ENCODE measurements at regions not wholly inside any gene's neighbourhood (a gene's known extent, or its start where the extent isn't known, plus 50 kb on each side); places are given as distances from the start of the nearest gene placed in this dataset.

DNA sequence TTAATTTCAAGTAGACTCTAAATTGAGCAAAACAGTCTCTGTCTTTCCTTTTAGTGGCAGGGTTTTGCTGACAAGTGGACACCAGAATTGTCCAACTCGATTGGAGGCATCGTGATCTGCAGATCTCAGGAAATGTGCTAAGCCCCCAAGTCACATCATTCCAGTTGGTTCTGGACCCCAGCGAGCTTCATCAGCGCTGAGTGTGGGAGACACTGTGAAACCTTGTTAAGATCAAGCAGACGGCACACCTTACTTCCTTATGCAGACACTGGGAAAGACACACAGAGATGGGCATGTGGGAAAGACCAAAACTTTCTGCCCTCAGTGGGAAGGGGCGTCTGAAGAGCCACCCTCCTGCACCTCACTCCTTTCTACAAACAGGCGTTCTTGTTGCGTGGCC is 440.8 kb downstream of the GLRX3 start:
- Mint-ChIP-seq H3K4me3 (no peak overlapping the region), H3K27me3 (ENCODE audit: low read depth) (peaks cover 5% of the 10 kb centered on the region), H3K9me3 (no peaks in the 10 kb centered on the region), H3K4me1 (ENCODE audit: low read depth) (no peaks in the 10 kb centered on the region), H3K36me3 (ENCODE audit: insufficient read depth) (no peaks in the 10 kb centered on the region)
- no peak for DNase-seq
- ATAC-seq, result no peak

DNA sequence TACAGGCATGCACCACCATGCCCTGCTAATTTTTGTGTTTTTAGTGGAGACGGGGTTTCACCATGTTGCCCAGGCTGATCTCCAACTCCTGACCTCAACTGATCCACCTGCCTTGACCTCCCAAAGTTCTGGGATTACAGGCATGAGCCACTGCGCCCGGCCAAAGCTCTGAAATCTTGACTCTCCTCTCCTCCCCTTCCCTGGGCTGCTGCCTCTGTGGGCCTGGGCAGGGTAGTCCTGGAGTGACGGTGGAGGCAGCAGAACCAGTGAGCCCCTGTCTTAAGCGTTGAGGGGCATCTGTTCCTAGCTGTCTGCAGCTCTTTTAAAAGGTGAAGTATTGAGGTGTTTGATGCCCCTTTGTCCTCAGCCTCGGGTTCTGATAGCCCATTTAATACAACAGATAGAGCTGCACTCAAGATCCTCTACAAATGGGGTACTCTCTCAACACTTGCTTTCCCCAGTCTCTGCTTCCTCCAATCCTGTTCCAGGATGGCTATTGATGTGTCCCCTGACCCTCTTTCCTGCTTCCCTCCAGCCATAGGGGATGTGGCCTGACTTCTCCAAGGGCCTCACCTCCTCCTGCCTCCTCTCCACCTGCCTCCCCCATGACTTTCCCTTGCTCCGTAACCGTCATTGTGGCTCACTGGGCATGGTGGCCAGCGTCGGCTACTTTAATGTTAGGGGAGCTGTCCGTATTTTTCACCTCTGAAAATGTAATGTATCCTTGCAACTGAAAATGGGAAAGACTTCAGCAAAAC is 442.5 kb downstream of the GLRX3 start:
- H3K4me1 Mint-ChIP-seq (ENCODE audit: low read depth), result no peaks in the 10 kb centered on the region
- H3K27me3 Mint-ChIP-seq (ENCODE audit: low read depth), result peaks cover 5% of the 10 kb centered on the region
- no peak for DNase-seq
- no peaks in the 10 kb centered on the region for H3K36me3 Mint-ChIP-seq (ENCODE audit: insufficient read depth)
- H3K4me3 Mint-ChIP-seq, result no peak overlapping the region
- ATAC-seq, result no peak
- no peaks in the 10 kb centered on the region for H3K9me3 Mint-ChIP-seq

DNA sequence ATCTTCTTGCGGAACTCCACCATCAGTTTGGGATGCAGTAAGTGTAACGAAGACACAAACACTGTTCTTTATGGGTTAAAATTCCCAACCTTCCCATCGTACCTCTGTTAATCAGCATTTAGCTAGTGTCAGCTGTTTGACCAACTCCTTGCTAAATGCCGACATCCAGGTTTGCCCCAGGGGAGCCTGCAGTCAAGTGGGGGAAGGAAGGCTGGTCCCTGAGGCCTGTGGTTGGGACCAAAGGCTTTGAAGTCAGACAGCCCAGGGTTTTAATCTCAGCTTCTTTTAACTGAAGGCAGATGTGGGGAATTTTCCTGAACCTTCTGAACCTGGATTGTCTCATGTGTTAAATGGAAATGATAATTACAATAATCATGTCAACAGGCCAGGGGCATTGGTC is 443.7 kb downstream of the GLRX3 start:
- Mint-ChIP-seq H3K9me3 (no peaks in the 10 kb centered on the region), H3K36me3 (ENCODE audit: insufficient read depth) (no peaks in the 10 kb centered on the region), H3K4me3 (no peak overlapping the region), H3K27me3 (ENCODE audit: low read depth) (peaks cover 5% of the 10 kb centered on the region), H3K4me1 (ENCODE audit: low read depth) (no peaks in the 10 kb centered on the region)
- DNase-seq (no peak), ATAC-seq (no peak)

DNA sequence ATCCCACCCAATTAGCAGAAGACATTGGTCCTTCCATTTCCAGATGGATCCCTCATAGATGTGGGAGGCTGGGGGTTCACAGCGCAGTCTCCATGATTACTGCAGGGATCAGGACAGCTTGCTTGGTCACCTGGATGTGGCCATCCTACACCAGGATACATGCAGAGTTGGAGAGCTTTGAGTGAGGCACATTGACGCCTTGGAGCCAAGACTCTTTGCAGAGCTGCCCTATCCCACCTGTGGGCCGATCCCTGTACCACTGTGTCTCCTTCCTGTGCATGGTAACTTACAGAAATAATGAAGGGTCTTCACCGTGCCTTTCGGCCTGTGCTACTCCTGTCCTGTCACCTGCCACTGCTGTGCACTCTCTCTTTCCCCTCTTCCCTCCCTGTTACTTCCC is 444.8 kb downstream of the GLRX3 start:
- H3K4me3 Mint-ChIP-seq, result no peak overlapping the region
- H3K4me1 Mint-ChIP-seq (ENCODE audit: low read depth), result no peaks in the 10 kb centered on the region
- no peaks in the 10 kb centered on the region for H3K36me3 Mint-ChIP-seq (ENCODE audit: insufficient read depth)
- peaks cover 5% of the 10 kb centered on the region for H3K27me3 Mint-ChIP-seq (ENCODE audit: low read depth)
- ATAC-seq, result no peak
- no peak for DNase-seq
- H3K9me3 Mint-ChIP-seq, result no peaks in the 10 kb centered on the region

GRCh38 chr10:130587718-130588117 is 451.5 kb downstream of the GLRX3 start:
- H3K4me1 Mint-ChIP-seq (ENCODE audit: low read depth), result no peaks in the 10 kb centered on the region
- peaks cover 9% of the 10 kb centered on the region for H3K27me3 Mint-ChIP-seq (ENCODE audit: low read depth)
- no peaks in the 10 kb centered on the region for H3K36me3 Mint-ChIP-seq (ENCODE audit: insufficient read depth)
- no peak for ATAC-seq
- H3K9me3 Mint-ChIP-seq, result no peaks in the 10 kb centered on the region
- H3K4me3 Mint-ChIP-seq, result no peak overlapping the region
- no peak for DNase-seq

DNA sequence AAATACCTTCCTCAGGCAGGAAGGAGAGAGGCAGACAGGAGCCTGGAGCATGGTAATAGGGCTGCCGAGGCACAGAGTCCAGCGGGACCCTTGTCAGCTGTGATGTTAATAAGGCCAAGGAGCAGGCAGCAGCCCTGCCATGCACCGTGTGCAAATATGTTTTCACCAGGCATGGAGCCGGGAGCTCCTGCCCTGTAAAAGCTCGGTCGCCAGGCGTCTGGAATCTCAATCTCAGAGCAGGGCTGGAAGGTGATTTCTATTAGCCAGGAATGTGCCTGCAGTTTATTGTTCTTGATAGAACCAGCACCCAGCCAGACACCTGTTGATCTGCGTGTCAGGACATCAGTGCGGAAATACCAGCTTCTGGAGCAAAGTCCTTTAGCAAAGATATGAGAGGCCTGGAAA is 469.8 kb downstream of the GLRX3 start:
- no peaks in the 10 kb centered on the region for H3K9me3 Mint-ChIP-seq

GRCh38 chr10:130607366-130607765 is 471.2 kb downstream of the GLRX3 start:
- H3K4me3 Mint-ChIP-seq, result no peak overlapping the region
- H3K27me3 Mint-ChIP-seq (ENCODE audit: low read depth), result peaks cover 6% of the 10 kb centered on the region
- no peak for ATAC-seq
- peaks cover 5% of the 10 kb centered on the region for H3K9me3 Mint-ChIP-seq
- no peaks in the 10 kb centered on the region for H3K4me1 Mint-ChIP-seq (ENCODE audit: low read depth)
- H3K36me3 Mint-ChIP-seq (ENCODE audit: insufficient read depth), result no peaks in the 10 kb centered on the region
- DNase-seq, result no peak

More for the DNA sequence above, 469.8 kb downstream of the GLRX3 start:
- no peaks in the 10 kb centered on the region for H3K36me3 Mint-ChIP-seq (ENCODE audit: insufficient read depth)
- peaks cover 6% of the 10 kb centered on the region for H3K27me3 Mint-ChIP-seq (ENCODE audit: low read depth)
- DNase-seq (no peak), ATAC-seq (no peak)
- H3K4me3 Mint-ChIP-seq, result no peak overlapping the region
- H3K4me1 Mint-ChIP-seq (ENCODE audit: low read depth), result no peaks in the 10 kb centered on the region

GRCh38 chr10:130611239-130611638 is 475.0 kb downstream of the GLRX3 start:
- Mint-ChIP-seq H3K4me1 (ENCODE audit: low read depth) (no peaks in the 10 kb centered on the region), H3K4me3 (no peak overlapping the region), H3K36me3 (ENCODE audit: insufficient read depth) (no peaks in the 10 kb centered on the region), H3K27me3 (ENCODE audit: low read depth) (no peaks in the 10 kb centered on the region), H3K9me3 (peaks cover 10% of the 10 kb centered on the region)
- ATAC-seq, result no peak
- no peak for DNase-seq

DNA sequence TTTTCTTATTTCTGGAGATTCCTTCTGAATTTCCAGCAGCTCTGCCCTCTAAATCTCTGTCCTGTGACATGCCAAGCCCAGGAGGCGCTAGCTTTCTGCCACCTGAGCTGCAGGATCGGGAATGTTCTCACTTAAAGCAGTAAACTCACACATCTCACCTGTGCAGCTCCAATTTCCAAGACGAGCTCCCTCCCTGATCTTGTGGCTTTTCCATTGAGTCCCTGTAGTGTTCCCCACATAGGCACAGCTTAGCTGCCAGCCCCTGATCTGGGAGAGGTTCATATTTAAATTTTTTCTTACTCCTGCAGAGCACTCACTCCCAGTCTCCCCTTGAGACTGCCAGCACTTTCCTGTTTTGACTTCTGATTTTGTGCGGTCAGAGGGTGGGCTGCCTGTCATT is 479.3 kb downstream of the GLRX3 start:
- H3K4me3 Mint-ChIP-seq, result no peak overlapping the region
- H3K4me1 Mint-ChIP-seq (ENCODE audit: low read depth), result no peaks in the 10 kb centered on the region
- H3K27me3 Mint-ChIP-seq (ENCODE audit: low read depth), result no peaks in the 10 kb centered on the region
- no peaks in the 10 kb centered on the region for H3K36me3 Mint-ChIP-seq (ENCODE audit: insufficient read depth)
- ATAC-seq (no peak), DNase-seq (no peak)
- peaks cover 10% of the 10 kb centered on the region for H3K9me3 Mint-ChIP-seq

DNA sequence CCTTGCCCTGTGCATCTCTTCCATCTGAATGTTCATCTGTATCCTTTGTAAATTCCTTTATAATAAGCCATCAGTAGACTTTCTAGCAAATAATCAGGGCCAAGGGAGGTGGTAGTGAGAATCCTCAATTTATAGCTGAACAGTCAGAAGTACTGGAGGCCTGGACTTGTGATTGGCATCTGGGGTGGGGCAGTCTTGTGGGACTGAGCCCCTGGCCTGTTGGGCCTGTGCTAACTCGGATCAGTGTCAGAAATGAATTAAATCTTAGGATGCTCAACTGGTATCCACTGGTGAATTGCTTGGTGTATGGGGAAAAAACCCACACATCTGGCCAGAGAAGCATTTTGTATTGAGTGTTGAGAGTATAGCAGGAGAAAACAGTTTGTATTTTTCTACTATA is 481.8 kb downstream of the GLRX3 start:
- peaks cover 5% of the 10 kb centered on the region for H3K9me3 Mint-ChIP-seq
- H3K27me3 Mint-ChIP-seq (ENCODE audit: low read depth), result no peaks in the 10 kb centered on the region
- no peak overlapping the region for H3K4me3 Mint-ChIP-seq
- DNase-seq (no peak), ATAC-seq (no peak)
- no peaks in the 10 kb centered on the region for H3K36me3 Mint-ChIP-seq (ENCODE audit: insufficient read depth)
- no peaks in the 10 kb centered on the region for H3K4me1 Mint-ChIP-seq (ENCODE audit: low read depth)

DNA sequence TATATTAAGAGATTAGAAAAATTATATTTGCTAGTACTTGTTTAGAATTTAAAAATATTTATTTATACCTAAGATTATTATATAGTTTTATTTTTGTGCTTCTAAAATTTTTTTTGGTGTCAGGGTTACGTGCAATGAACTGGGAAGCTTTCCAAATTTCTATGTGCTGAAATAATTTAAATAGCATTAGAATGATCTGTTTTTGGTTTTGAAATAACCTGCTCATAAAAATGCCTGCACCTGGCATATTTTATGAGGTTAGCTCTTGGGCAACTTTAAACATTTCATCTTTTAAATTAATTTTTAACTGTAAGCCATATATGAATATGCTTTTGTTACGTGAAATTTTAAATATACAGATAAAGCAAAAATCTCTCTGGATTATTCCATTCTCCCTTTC is 482.5 kb downstream of the GLRX3 start:
- Mint-ChIP-seq H3K9me3 (peaks cover 4% of the 10 kb centered on the region), H3K4me3 (no peak overlapping the region), H3K36me3 (ENCODE audit: insufficient read depth) (no peaks in the 10 kb centered on the region), H3K27me3 (ENCODE audit: low read depth) (no peaks in the 10 kb centered on the region), H3K4me1 (ENCODE audit: low read depth) (no peaks in the 10 kb centered on the region)
- DNase-seq (no peak), ATAC-seq (no peak)

- Mint-ChIP-seq H3K4me1 (ENCODE audit: low read depth) (no peaks in the 10 kb centered on the region), H3K36me3 (ENCODE audit: insufficient read depth) (no peaks in the 10 kb centered on the region), H3K9me3 (peaks cover 9% of the 10 kb centered on the region), H3K27me3 (ENCODE audit: low read depth) (peaks cover 2% of the 10 kb centered on the region), H3K4me3 (no peak overlapping the region)
- DNase-seq (no peak), ATAC-seq (no peak)
These were observed 485.1 kb downstream of the GLRX3 start for GRCh38 chr10:130621231-130621775.

- Mint-ChIP-seq H3K4me1 (ENCODE audit: low read depth) (no peaks in the 10 kb centered on the region), H3K27me3 (ENCODE audit: low read depth) (peaks cover 2% of the 10 kb centered on the region), H3K36me3 (ENCODE audit: insufficient read depth) (no peaks in the 10 kb centered on the region), H3K9me3 (peaks cover 9% of the 10 kb centered on the region), H3K4me3 (no peak overlapping the region)
- DNase-seq, result no peak
- ATAC-seq, result no peak
These were observed 487.6 kb downstream of the GLRX3 start for GRCh38 chr10:130623680-130624267.

GRCh38 chr10:130627346-130628045 is 491.3 kb downstream of the GLRX3 start:
- peaks cover 5% of the 10 kb centered on the region for H3K9me3 Mint-ChIP-seq
- H3K4me3 Mint-ChIP-seq, result no peak overlapping the region
- H3K36me3 Mint-ChIP-seq (ENCODE audit: insufficient read depth), result no peaks in the 10 kb centered on the region
- DNase-seq (no peak), ATAC-seq (no peak)
- peaks cover 2% of the 10 kb centered on the region for H3K27me3 Mint-ChIP-seq (ENCODE audit: low read depth)
- H3K4me1 Mint-ChIP-seq (ENCODE audit: low read depth), result no peaks in the 10 kb centered on the region

GRCh38 chr10:130630135-130630534 is 493.9 kb downstream of the GLRX3 start:
- ATAC-seq (no peak), DNase-seq (no peak)
- Mint-ChIP-seq H3K4me1 (ENCODE audit: low read depth) (no peaks in the 10 kb centered on the region), H3K36me3 (ENCODE audit: insufficient read depth) (no peaks in the 10 kb centered on the region), H3K4me3 (no peak overlapping the region), H3K9me3 (no peaks in the 10 kb centered on the region), H3K27me3 (ENCODE audit: low read depth) (peaks cover 3% of the 10 kb centered on the region)

All from activated T-cell treated with anti-CD3 and anti-CD28 coated beads, Interleukin-2, amount 50 U/mL, for 4 hours (primary cell).